NCI-H748 treated with DMSO at 0.1 percent for 48 hours (cell line): ENCODE measurements at regions not wholly inside any gene's neighbourhood (a gene's known extent, or its start where the extent isn't known, plus 50 kb on each side); places are given as distances from the start of the nearest gene placed in this dataset.
"Not testable (repeated sequence)": the region's sequence is repeated elsewhere in the genome, so short reads cannot be mapped to it uniquely, and the experiment has no call there.

Experiments
- DNase-seq: peaks from one replicate; lab custom pipeline; 2025; lab: John Stamatoyannopoulos, UW

DNA sequence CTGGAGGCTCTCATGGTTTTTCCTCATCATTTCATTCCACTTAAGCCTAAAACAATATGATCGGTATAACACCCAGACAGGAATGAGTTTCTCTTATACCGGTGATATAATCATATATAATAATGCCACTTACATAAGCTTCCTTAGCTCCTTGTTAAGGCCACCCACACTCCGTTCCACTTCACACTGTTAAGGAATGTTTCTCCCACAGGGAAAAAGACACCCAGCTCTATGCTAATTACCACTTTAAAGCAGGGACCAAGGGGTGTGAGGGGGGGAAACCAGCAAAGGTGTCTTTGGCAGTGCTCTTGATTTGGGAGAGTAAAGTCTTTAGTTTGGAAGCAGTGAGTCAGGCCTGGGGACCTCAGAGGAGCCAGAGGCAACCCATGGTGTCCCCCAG, 245.4 kb downstream of the NPIPA7 start:
- DNase-seq, result not testable (repeated sequence)

DNA sequence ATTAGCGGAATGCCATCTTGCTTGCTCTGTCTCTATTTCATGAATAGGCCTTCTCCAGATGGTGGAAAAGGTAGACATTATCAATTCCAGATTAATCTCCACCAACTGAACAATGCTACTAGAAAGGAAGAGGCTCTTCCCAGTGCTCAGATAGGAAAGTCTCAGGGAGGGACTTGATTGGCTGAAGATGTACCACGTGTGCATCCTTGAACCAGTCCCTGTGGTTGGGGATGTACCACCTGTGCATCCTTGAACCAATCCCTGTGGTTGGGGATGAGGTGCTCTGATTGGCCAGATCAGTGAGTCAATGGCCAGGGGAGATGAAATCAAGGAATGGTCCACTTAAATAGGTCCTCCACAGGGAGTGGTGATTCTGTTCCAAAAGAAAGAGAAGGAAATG, 246.2 kb downstream of the NPIPA7 start:
- DNase-seq, result not testable (repeated sequence)

GRCh38 chr16:16627865-16628264, 248.9 kb downstream of the NPIPA7 start:
- not testable (repeated sequence) for DNase-seq

GRCh38 chr16:16638231-16638630, 259.3 kb downstream of the NPIPA7 start:
- DNase-seq, result not testable (repeated sequence)

GRCh38 chr16:16638714-16639113, 259.8 kb downstream of the NPIPA7 start:
- not testable (repeated sequence) for DNase-seq

DNA sequence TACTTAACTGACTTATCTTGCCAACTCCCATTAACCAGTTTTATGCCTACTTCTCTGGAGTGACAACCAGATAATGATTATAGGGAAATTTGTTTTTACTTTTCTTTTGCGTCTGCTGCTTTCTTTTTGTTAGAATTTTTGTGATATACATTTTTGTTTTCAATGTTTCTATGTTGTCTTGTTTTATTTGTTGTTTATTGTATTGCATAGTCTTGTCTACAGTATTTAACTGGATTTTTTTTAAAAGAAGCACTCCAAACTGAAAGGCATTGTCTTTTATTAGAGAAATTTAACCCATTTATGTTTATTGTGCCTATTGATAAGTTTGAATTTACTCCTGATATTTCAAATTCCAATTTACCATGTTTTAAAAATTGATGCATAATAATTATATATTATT, 264.9 kb downstream of the NPIPA7 start:
- not testable (repeated sequence) for DNase-seq

GRCh38 chr16:16648002-16648401, 269.1 kb downstream of the NPIPA7 start:
- DNase-seq, result not testable (repeated sequence)

DNA sequence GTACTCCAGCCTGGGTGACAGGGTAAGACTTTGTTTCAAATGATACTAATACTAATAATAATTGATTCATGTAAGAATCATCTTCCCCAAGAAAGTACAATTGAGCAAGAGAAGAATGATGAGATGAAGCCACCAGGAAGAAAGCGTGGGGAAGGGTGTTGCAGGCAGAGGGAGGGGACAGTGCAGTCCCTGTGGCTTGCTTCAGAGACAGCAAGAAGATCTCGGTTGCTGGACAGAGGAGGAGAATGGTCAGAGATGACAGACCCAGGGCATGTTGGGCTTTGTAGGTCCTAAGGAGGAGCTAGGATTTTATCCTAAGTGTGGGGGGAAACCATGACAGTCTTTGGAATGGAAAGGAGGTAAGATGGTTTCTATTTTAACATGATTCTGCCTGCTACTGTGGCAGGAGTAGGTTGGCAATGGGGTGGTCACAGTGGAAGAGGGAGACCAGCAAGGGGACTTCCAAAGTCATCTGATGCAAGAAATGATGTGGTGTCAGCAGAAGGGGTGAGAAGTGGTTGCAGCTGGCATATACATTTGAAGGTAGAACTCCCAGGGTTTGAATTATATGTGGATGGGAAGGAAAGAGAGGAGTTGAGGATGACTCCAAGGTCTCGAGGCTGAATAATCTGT, 293.4 kb downstream of the NPIPA7 start:
- DNase-seq, result not testable (repeated sequence)

- DNase-seq, result not testable (repeated sequence)
These were observed 295.9 kb downstream of the NPIPA7 start for GRCh38 chr16:16674820-16675219.

GRCh38 chr16:16721849-16722248, 342.9 kb downstream of the NPIPA7 start:
- not testable (repeated sequence) for DNase-seq

DNA sequence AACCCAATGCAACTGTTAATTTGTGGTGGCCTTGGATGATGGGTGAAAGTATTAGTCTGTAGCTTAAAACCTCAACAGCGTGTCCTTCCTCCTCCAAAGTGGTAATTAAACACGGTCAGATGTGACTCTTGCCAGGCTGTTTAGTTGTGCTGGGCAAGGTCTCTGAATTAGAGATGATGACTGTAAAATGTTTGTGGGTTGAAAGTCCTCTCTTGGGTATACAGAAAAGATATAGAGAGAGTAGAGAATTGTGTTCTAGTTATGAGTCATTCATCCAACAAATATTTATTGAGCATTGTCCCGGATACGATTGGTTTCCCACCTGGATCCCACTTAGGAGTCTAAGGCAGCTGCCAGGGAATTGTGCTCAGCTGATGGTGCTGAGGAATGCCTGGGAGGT, 343.7 kb downstream of the NPIPA7 start:
- not testable (repeated sequence) for DNase-seq

- not testable (repeated sequence) for DNase-seq
These were observed 345.0 kb downstream of the NPIPA7 start for GRCh38 chr16:16723819-16724519.

DNA sequence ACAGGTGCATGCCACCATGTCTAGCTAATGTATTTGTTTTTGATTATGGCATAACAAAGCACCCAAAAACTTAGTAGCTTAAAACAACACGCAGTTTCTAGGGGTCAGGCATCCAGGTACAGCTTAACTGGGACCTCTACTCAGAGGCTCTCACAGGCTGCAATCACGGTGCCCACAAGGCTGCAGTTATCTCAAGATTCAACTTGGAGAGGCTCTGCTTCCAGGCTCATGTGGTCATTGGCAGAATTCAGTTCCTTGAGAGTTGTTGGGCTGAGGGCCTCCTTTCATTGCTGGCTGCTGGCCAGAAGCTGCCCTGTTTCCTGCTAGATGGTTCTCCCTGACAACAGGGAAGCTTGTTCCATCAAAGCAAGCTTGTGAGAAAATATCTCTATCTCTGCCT, 348.1 kb downstream of the NPIPA7 start:
- not testable (repeated sequence) for DNase-seq

GRCh38 chr16:16742573-16742972, 363.6 kb downstream of the NPIPA7 start:
- DNase-seq, result not testable (repeated sequence)

GRCh38 chr16:16754992-16755667, 376.2 kb downstream of the NPIPA7 start:
- DNase-seq, result not testable (repeated sequence)

DNA sequence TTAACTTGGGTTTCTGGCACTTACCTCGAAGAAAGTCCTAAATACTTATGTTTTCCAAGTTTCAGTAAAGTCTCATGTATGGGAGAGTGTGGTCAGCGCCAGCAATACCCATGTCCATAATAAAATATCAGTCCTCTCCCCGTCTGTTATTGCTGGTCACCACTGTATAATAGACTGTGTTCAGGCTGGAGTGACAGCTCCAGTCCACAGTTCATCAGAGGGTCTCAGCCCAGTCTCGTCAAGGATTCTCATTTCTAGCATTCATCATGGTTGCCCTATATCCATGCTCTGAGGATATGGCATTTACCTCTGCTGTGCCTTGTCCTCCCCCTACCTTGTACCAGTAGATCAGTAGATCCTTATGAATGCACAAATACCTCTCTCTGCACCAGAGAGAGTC, 384.5 kb downstream of the NPIPA7 start:
- no peak for DNase-seq

DNA sequence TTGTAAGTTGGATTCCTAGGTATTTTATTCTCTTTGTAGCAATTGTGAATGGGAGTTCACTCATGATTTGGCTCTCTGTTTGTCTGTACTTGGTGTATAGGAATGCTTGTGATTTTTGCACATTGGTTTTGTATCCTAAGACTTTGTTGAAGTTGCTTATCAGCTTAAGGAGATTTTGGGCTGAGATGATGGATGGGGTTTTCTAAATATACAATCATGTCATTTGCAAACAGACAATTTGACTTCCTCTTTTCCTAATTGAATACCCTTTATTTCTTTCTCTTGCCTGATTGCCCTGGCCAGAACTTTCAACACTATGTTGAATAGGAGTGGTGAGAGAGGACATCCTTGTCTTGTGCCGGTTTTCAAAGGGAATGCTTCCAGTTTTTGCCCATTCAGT, 391.8 kb downstream of the NPIPA7 start:
- not testable (repeated sequence) for DNase-seq

DNA sequence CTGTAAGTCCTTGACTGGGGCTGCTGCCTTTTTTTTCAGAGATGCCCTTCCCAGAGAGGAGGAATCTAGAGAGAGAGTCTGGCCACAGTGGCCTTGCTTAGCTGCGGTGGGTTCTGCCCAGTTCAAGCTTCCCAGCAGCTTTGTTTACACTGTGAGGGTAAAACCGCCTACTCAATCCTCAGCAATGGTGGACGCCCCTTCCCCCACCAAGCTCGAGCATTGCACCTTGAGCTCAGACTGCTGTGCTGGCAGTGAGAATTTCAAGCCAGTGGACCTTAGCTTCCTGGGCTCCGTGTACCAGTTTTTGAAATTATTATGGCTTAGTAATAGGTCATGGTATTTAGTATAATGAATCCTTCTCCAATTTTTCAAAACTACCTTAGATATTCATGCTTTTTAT, 395.4 kb downstream of the NPIPA7 start:
- no peak for DNase-seq

DNA sequence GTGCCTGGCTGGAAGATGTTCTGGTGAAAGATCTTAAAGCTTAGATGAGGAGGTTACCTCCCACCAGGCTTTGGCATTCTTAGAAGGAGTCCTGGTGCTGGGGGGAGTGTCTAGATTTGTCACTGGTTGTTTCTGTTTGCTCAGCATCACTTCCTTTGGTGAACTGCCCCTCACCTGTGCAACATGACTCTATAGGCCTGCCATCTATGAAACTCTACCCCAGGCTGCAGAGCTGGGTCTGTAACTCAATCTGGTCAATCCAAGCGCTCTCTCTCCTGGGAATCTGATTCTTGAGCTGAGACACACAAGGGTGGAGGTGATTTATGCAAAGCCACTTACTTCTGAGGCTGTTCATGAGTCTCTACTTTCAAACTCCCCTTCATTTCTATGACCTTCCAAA, 399.4 kb downstream of the NPIPA7 start:
- no peak for DNase-seq

- no peak for DNase-seq
These were observed 401.6 kb downstream of the NPIPA7 start for GRCh38 chr16:16780588-16780987.

- no peak for DNase-seq
These were observed 403.2 kb downstream of the NPIPA7 start for GRCh38 chr16:16782153-16782552.

- DNase-seq, result no peak
These were observed 409.1 kb downstream of the NPIPA7 start for GRCh38 chr16:16788004-16788403.

- no peak for DNase-seq
These were observed 411.7 kb downstream of the NPIPA7 start for GRCh38 chr16:16790597-16790996.
